Spleen (tissue), 11 donors: ENCODE measurements at regions not wholly inside any gene's neighbourhood (a gene's known extent, or its start where the extent isn't known, plus 50 kb on each side); places are given as distances from the start of the nearest gene placed in this dataset.

Experiments
- DNase-seq: peaks from one replicate; pipeline ENCODE4 v3.0.0-alpha.2; 2020
- H3K27ac ChIP-seq, 8 donors: fragments of 200-600 bp; sonication (generic) in 7 of 8; 1 replicate in 4 of 8; 2 replicates in 4 of 8; pipeline versions ENCODE4 v1.5.0 to v1.8.0; 2016 to 2021; ENCODE audit warnings: inconsistent platforms in 4 of 8, mild to moderate bottlenecking in 4 of 8, moderate library complexity in 1 of 8
- H3K27me3 ChIP-seq, 7 donors: fragments of 200-600 bp; sonication (generic) in 6 of 7; replicated peaks in 1 of 7; 1 replicate in 4 of 7; 2 replicates in 3 of 7; pipeline versions ENCODE4 v1.5.0 to v1.8.0; 2016 to 2021; ENCODE audit warnings: inconsistent platforms in 3 of 7, mild to moderate bottlenecking in 1 of 7
- H3K36me3 ChIP-seq, 6 donors: fragments of 200-600 bp; sonication (generic) in 5 of 6; 1 replicate in 4 of 6; 2 replicates in 2 of 6; pipeline versions ENCODE4 v1.5.0 to v1.8.0; 2016 to 2021; ENCODE audit warnings: inconsistent platforms in 2 of 6
- H3K4me1 ChIP-seq, 6 donors: fragments of 200-600 bp; sonication (generic) in 5 of 6; 1 replicate in 3 of 6; 2 replicates in 3 of 6; pipeline versions ENCODE4 v1.5.0 to v1.8.0; 2016 to 2021; ENCODE audit warnings: inconsistent platforms in 3 of 6
- H3K4me3 ChIP-seq, 8 donors: fragments of 200-600 bp; sonication (generic) in 7 of 8; 1 replicate in 4 of 8; 2 replicates in 4 of 8; pipeline versions ENCODE4 v1.5.0 to v1.8.0; 2016 to 2021; ENCODE audit warnings: inconsistent platforms in 4 of 8, mild to moderate bottlenecking in 4 of 8, moderate library complexity in 2 of 8
- H3K9me3 ChIP-seq, 8 donors: fragments of 200-600 bp; sonication (generic) in 7 of 8; 1 replicate in 4 of 8; 2 replicates in 4 of 8; pipeline versions ENCODE4 v1.5.0 to v1.8.0; 2016 to 2021; ENCODE audit warnings: inconsistent platforms in 4 of 8
- POLR2A ChIP-seq, 3 donors: fragments of 450-650 bp; IDR thresholded peaks; one replicate each; pipeline ENCODE4 v1.5.1; 2017; ENCODE audit warnings: antibody characterized with exemption in 3 of 3, mild to moderate bottlenecking in 1 of 3
- POLR2AphosphoS5 ChIP-seq, 3 donors: sonication (generic); formaldehyde crosslinking; IDR thresholded peaks; one replicate each; pipeline ENCODE4 v1.5.1; 2017; ENCODE audit warnings: antibody characterized with exemption in 3 of 3
- WGBS, 5 donors: extraction: QIAGEN DNeasy Blood & Tissue Kit in 3 of 5; methylation state at CpG; one replicate each; pipeline versions ENCODE4 v1.1.5 to v1.1.7; 2013 to 2018; 5-methylcytosine and 5-hydroxymethylcytosine counted together
- intact Hi-C: fragments of 100-400 bp; cut with DNase I; formaldehyde crosslinking; loops from one replicate; pipeline ENCODE4 v1.15.0; 2023; ENCODE audit warnings: low total_unique reads
- TF ChIP-seq, protein P1 (sequence below), 11 experiments: fragments of 200-600 bp in 7 of 11; fragments of 450-650 bp in 4 of 11; sonication (generic) in 4 of 11; IDR thresholded peaks in 8 of 11; conservative IDR thresholded peaks in 3 of 11; 1 replicate in 7 of 11; 2 replicates in 4 of 11; pipeline versions ENCODE4 v1.4.0 to v1.8.0; 2016 to 2021; ENCODE audit warnings: antibody characterized with exemption in 11 of 11, inconsistent platforms in 4 of 11, mild to moderate bottlenecking in 1 of 11
- donor health status: healthy with polysubstance abuse.
- donor health status: DM: no; HTN: no; CAD: no; lungs with moderate emphysema.
- donor health status: DM: no; HTN: no; CAD: no.
- donor health status: Bipolar disorder and iron deficiency.
- donor health status: healthy.
- donor health status: DM: no; HTN: no; CAD: no.
- donor health status: DM: yes; HTN: yes; CAD: no.

DNA sequence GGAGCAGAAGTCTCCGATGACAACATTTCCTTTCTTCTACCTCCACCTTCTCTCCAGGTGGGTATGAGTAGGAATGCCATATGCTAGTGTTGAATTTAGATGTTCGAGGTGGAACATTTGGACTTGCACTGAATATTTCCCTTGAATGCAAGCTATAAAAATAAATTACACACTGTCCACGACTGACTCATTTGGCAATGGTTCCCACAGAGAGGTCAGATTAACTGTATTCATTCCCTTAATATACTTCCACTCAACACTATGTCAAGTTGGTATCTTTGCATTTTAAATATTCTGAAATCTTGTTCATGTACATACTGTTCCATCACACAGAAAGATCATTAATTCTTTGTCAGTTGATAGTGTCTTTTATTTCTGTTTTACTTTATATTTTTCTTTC, 222.6 kb upstream of the PIK3R1 start:
- no peak for DNase-seq
- Histone ChIP-seq H3K36me3 (no peaks in the 10 kb centered on the region), H3K27ac (no peak overlapping the region), H3K4me3 (no peak overlapping the region), H3K9me3 (no peaks in the 10 kb centered on the region), H3K27me3 (no peaks in the 10 kb centered on the region), H3K4me1 (no peaks in the 10 kb centered on the region)
- TF ChIP-seq POLR2AphosphoS5 (IDR thresholded peaks at IDR 0.05): no peak
- TF ChIP-seq, protein P1, sequence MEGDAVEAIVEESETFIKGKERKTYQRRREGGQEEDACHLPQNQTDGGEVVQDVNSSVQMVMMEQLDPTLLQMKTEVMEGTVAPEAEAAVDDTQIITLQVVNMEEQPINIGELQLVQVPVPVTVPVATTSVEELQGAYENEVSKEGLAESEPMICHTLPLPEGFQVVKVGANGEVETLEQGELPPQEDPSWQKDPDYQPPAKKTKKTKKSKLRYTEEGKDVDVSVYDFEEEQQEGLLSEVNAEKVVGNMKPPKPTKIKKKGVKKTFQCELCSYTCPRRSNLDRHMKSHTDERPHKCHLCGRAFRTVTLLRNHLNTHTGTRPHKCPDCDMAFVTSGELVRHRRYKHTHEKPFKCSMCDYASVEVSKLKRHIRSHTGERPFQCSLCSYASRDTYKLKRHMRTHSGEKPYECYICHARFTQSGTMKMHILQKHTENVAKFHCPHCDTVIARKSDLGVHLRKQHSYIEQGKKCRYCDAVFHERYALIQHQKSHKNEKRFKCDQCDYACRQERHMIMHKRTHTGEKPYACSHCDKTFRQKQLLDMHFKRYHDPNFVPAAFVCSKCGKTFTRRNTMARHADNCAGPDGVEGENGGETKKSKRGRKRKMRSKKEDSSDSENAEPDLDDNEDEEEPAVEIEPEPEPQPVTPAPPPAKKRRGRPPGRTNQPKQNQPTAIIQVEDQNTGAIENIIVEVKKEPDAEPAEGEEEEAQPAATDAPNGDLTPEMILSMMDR (IDR thresholded peaks at IDR 0.05 in 8 of 11, conservative IDR thresholded peaks at IDR 0.05 in 3 of 11): no peak
- intact Hi-C loops: no loop called here
- WGBS, 5 donors: 51 to 76% (median 64%) methylated on average over 3 of the region's 3 CpGs

DNA sequence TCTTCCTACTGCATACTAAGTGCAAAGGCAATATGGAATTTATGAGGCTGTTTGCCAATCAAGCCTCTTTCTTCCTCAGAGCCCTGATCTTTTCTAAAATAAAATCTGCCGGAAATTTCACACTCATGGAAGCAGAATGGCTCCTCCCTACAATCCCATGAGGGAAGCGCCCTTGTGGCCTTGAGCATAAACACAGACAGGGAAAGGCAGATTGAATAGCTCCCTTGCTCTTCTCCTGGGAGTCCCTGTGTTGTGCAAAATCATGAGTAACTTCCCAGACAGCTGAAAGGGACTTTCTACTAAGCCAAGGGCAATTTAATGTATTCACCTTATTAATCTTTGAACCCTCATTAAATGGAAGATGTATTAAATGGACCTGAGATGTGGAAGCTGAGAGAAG, 226.1 kb upstream of the PIK3R1 start:
- 63 to 73% (median 72%) methylated on average over 2 of the region's 2 CpGs for WGBS, 5 donors
- intact Hi-C loops: no loop called here
- Histone ChIP-seq H3K27me3 (no peaks in the 10 kb centered on the region), H3K27ac (no peak overlapping the region), H3K36me3 (no peaks in the 10 kb centered on the region), H3K4me1 (no peaks in the 10 kb centered on the region), H3K4me3 (no peak overlapping the region), H3K9me3 (no peaks in the 10 kb centered on the region)
- no peak for DNase-seq
- TF ChIP-seq POLR2A (IDR thresholded peaks at IDR 0.05) (no peak), POLR2AphosphoS5 (IDR thresholded peaks at IDR 0.05) (no peak)
- TF ChIP-seq, protein P1 (IDR thresholded peaks at IDR 0.05 in 8 of 11, conservative IDR thresholded peaks at IDR 0.05 in 3 of 11): no peak

DNA sequence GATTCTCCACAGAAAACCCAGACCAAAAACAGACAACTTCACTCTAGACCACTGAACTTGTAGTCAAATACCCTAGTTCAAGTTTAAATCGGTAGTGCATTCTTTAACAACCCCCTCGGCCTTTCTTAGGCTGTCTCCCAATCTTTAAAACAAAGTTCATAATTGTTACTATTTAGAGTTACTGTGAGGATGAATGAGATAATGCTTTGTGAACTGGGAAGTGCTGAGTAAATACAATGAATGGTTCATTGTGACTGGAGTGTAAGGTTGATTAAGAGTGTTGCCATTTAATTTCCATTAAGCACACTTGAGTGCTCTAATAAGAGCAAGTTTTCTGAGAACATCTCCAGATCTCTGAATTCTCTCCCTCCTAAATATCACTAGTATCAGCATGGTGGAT, 228.8 kb upstream of the PIK3R1 start:
- intact Hi-C loops: no loop called here
- H3K36me3 ChIP-seq: no peaks in the 10 kb centered on the region
- no peaks in the 10 kb centered on the region for H3K9me3 ChIP-seq
- no peaks in the 10 kb centered on the region for H3K27me3 ChIP-seq
- H3K4me3 ChIP-seq: no peak overlapping the region
- TF ChIP-seq, protein P1 (IDR thresholded peaks at IDR 0.05 in 8 of 11, conservative IDR thresholded peaks at IDR 0.05 in 3 of 11): no peak
- TF ChIP-seq POLR2A (IDR thresholded peaks at IDR 0.05) (no peak), POLR2AphosphoS5 (IDR thresholded peaks at IDR 0.05) (no peak)
- no peak overlapping the region for H3K27ac ChIP-seq
- H3K4me1 ChIP-seq: no peaks in the 10 kb centered on the region
- DNase-seq: no peak
- WGBS, 5 donors: 81 to 90% (median 87%) methylated on average over 2 of the region's 2 CpGs

DNA sequence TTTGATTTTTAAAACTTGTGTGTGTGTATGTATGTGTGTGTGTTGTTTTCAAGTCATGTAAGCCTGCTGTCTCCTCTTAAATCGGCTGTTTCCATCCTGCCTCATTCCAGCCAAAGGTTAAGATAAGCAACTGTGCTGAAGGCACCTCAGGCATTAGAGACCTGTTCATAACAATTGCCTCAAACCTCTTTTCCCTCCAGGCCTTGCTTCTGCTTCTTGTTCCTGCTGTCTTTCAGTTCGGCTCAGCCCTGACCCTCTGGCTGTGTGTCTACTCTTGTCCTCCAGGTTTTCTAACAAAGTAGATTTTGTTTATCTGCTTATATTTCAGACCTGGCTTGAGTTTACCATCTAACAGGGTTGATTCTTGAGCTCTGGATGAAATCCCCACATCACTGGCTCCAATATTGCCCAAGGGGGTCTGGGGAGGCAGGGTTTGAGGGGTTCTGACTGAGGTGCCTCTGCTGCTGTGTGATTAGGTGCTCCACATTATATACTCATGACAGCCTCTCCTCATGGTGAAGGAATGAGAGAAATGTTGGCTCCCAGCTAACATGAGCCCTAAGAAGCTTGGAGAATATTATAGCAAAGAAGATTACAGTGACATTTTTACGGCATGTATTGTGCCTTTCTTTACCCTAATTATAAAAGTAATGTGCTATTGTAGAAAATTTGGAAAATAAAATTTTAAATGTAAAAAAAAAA, 229.7 kb upstream of the PIK3R1 start:
- Histone ChIP-seq H3K27me3 (no peaks in the 10 kb centered on the region), H3K36me3 (no peaks in the 10 kb centered on the region), H3K27ac (no peak overlapping the region), H3K4me3 (no peak overlapping the region), H3K4me1 (no peaks in the 10 kb centered on the region), H3K9me3 (no peaks in the 10 kb centered on the region)
- 86 to 94% (median 92%) methylated on average over 3 of the region's 3 CpGs for WGBS, 5 donors
- no peak for TF ChIP-seq POLR2AphosphoS5 (IDR thresholded peaks at IDR 0.05)
- no peak for TF ChIP-seq POLR2A (IDR thresholded peaks at IDR 0.05)
- TF ChIP-seq, protein P1 (IDR thresholded peaks at IDR 0.05 in 8 of 11, conservative IDR thresholded peaks at IDR 0.05 in 3 of 11): no peak
- no peak for DNase-seq
- intact Hi-C loops: no loop called here
